ENCODE measurements at regions not wholly inside any gene's neighbourhood (a gene's known extent, or its start where the extent isn't known, plus 50 kb on each side); places are given as distances from the start of the nearest gene placed in this dataset.
"Not testable (repeated sequence)": the region's sequence is repeated elsewhere in the genome, so short reads cannot be mapped to it uniquely, and the experiment has no call there.

DNA sequence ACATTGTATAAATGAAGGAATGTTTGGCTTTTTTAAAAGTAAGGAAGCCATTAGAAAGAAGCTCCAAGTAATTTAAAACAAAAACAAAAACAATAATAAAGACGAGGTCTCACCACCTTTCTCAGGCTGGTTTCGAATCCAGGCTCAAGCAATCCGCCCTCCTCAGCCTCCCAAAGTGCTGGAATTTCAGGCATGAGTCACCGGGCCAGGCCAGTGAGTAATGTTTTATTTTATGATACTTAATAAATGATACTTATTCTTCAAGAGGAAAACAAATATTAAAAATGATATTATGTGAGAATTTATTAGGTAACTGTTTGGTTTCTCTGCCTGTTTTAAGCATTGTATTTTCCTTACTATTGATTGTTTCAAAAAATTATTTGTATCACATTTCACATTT lies 201.4 kb upstream of the BRINP3 start:
- DNase-seq (ENCODE audit: low spot score), result no peak

DNA sequence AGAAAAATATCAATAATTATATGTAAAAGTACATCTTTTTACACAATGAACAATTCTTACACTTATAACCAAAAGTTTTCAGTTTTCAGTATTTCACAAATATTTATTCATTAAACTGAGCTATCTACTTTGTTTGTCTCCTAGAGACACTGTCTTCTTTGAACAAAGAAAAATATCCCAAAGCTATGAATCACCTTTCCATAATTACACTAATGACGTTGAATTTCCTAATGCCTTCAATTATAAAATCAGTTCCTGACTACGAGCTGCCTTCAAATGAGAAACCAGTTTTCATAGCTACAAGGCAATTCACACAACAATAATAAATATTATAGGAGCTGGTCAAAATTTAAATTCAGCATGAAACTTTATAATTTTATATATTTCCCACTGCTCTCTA lies 201.8 kb upstream of the BRINP3 start:
- no peak for DNase-seq (ENCODE audit: low spot score)

DNA sequence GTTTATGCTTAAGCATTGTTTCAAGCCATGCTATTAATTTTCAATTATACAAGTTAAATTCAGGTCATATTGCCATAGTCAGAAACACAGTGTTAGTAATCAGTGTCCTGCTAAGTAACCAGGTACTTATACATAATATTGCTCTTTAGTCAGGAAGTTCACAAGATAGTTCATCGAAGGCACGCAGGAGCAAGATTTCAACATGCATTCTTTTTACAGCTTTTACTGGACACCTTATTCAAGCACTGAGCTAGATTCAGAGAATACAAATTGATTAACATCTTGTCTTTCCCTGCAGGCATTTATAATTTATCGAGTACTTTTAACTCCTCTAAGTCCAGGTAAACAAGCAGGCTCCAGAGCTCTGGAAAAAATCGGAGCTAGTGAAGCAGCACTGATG lies 202.3 kb upstream of the BRINP3 start:
- no peak for DNase-seq (ENCODE audit: low spot score)

DNA sequence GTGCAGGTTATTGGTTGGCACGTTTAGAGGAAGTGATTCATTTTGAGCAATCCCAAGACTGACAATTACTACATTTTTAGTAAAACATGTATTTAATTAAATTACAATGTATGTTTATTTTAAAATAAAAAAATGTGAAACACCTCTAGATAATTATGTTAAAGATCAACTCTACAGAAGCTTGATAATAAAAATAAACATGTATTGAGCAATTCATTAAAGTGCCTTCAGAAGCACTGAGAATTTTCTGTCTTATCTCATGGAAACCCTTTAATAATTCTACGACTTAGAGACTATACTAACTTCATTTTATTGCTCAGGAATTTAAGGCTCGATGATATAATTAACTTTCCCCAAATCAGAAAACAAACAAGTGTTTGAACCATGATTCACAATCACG lies 208.0 kb upstream of the BRINP3 start:
- DNase-seq (ENCODE audit: low spot score), result no peak

DNA sequence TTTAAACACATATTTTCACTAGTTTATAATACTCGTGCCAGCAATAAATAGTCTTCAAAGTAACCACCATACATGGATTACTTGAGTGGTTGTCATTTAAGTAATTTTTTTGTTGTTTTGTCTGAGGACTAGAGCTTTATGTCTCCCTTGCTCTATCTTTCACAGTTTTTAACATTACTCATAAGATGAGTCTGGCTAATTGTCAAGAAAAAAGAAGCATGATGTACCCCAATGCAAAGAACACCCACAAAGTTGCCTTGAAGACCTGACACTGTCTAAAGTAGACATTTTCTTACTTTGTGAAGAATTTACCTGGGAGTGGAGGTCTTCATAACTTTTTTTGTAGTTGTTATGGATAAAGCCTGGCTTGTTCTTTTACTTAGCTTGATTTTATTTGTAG lies 210.4 kb upstream of the BRINP3 start:
- no peak for DNase-seq (ENCODE audit: low spot score)

DNA sequence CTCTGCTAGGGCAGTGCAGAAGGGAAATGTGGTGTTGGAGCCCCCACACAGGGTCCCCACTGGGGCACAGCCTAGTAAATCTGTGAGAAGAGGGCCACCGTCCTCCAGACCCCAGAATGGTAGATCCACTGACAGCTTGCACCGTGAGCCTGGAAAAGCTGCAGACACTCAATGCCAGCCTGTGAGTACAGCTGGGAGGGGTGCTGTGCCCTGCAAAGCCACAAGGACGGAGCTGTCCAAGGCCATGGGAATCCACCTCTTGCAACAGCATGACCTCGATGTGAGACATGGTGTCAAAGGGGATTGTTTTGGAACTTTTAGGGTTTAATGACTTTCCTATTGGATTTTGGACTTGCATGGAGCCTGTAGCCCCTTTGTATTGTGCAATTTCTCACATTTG lies 220.8 kb upstream of the BRINP3 start:
- DNase-seq (ENCODE audit: low spot score), result not testable (repeated sequence)

DNA sequence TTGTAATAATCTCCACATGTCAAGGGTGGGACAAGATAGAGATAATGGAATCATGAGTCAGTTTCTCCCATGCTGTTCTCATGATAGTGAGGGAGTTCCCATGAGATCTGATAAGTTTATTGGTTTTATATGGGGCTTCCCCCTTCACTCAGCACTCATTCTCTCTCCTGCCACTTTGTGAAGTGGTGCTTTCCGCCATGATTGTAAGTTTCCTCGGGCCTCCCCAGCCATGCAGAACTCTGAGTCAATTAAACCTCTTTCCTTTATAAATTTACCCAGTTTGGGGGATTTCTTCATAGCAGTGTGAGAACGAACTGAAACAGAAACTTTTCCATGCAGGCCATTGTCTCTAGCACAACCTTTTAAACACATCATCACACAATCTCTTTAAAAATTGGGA lies 221.5 kb upstream of the BRINP3 start:
- DNase-seq (ENCODE audit: low spot score), result no peak

DNA sequence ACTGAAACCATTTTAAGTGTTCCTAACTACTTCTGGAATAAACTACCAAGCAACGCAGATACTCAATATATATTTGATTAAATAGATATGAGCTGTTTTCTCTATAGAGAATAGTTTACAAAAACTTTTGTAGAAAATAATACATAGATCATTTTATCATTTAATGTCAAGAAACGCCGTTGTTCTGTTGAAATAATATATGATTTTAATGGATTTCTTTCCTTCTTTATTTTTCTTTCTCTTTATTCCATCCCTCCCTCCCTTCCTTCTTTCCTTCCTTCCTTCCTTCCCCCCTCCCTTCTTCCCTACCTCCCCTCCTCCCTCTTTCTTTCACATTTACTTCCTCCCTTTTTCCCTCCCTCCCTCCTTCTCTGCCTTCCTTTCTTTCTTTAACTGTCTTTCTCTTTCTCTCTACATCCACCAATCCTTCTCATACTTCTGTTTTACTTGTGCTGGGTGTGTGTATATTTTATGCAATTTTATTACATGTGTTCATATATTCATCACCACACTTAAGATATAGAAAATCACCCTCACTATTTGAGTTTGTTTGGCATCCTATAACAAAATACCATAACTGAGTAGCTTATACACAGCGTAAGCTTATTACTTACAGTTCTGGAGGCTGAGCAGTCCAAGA lies 230.9 kb upstream of the BRINP3 start:
- no peak for DNase-seq (ENCODE audit: low spot score)

DNA sequence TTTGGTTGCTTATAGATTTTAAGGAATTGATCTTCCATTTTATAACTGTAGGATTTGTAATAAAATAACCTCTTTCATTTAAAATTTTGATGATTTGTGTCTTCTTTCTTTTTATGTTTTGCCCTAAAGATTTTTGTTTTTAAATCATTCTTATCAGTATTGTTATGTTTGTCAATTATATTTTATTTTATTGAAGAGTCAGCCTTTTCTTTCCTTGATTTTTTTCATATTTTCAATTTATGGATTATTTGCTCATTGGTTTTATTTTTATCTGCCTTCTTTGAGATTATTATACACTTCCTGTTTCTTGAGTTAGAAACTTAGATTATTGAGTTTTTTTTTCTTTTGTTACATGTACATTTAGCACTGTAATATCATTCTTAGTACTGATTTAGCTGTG lies 233.4 kb upstream of the BRINP3 start:
- no peak for DNase-seq (ENCODE audit: low spot score)

DNA sequence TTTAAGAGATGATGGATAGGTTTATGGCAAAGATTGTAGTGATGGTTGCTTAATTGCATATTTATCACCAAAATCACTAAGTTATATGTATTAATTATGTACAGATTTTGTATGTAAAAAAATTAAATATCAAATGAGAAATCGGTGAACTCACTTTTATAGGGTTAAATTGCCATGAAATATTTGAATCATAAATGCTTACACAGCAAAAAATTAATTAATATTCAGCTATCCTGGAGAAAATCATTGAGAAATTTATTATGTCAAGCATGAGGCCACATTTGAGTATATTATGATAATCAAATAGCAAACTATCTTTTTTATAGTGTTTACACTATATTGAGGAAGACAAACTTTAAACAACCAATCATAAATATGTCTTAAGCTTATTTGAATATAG lies 239.4 kb upstream of the BRINP3 start:
- no peak for DNase-seq (ENCODE audit: low spot score)

DNA sequence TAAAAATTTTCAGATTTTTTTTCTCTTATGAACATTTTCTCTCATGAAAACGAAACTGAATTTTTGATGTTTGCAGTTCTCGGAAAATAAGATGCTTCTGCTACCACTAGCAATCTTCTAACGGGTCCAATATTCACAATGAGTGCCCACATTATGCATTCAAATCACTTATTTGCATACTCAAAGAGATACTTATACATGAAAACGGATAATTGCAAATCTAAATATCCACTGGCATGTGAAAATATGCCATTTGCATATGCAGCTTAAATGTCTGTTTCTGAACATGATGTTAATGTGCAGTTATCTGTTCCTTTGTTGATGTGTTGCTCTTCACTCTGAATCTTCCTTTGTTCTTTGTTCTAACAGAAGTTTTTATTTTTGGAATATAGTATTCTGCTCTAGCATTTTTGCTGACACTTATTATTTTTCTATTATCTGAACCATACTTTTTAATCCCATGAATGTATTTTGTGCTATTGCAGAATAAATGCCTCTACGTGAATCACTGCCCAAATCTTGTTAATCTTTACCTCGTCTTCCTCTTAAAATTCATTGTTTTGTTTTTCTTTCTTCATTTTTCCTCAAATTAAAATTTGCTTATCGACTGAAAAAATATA lies 259.4 kb upstream of the BRINP3 start:
- no peak for DNase-seq (ENCODE audit: low spot score)

DNA sequence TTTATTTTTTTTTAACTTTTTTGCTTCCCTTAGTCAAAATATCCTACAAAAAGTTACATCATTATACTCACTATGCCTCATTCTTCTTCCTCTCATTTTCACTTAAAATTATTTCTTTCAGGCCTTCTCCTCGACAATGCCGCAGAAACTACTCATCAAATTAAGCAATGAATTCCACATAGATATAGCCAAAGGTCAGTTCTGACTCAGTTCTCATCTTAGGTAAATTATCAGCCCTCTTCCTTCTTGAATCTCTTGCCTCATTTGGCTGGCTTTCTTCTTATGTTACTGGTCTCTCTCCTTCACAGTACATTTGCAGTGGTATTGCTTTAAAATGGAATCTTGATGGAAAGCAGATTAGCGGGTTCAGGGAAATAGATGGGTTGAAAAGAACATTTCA lies 260.7 kb upstream of the BRINP3 start:
- DNase-seq (ENCODE audit: low spot score), result peak; percentile 3

DNA sequence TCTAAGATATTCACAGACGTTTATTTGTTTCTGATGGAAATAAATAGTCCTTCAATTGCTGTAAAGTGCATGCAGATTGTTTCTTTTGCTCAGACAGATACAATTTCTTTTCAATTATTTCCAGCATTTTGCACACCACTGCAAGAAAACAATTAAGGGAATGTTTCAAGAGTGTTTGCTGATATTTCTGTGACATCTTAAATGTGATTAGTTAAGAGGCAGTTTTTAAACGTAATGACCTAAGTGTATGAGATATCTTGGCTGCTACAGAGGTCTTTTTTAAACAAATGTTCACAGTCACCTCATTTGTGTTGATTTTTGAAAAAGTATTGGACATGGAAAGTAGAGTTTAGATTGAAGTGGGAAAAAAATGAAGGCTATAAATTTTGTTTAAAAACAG lies 262.3 kb upstream of the BRINP3 start:
- no peak for DNase-seq (ENCODE audit: low spot score)

DNA sequence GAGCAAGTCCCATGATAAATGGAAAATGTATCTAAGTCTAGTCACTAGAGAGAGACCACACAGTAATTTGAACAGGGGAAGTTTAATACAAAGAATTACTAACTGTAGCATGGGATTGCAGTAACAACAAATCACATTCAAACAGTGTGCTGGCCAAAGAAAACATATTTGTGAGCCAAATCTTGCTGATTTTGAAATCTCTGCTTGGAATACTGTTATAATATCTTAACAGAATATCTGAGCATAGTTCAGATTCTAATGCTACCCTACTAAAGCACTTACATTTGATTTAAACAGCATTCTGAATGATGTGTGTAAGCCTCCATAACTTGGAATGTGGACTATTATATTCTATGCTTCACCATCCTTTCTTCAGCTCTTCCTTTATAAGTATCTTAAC lies 270.0 kb upstream of the BRINP3 start:
- no peak for DNase-seq (ENCODE audit: low spot score)

DNA sequence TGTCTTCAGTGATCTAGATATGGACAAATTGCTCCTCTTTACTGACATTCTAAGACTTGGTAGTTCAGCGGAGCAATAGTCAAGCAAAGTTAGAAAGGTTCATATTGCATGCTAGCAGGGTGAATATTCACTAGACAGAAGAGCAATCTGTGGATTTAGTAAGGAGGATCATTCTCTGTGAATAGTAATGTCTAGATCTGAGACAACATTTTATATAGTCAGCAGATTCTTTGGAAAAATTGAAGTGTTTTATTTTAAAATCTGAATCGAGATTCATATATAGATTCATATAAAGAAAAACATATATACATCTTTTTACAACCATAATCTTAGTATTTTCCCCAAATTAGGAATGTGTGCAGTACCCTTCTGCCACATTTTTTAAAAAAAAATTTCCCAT lies 274.5 kb upstream of the BRINP3 start:
- no peak for DNase-seq (ENCODE audit: low spot score)

DNA sequence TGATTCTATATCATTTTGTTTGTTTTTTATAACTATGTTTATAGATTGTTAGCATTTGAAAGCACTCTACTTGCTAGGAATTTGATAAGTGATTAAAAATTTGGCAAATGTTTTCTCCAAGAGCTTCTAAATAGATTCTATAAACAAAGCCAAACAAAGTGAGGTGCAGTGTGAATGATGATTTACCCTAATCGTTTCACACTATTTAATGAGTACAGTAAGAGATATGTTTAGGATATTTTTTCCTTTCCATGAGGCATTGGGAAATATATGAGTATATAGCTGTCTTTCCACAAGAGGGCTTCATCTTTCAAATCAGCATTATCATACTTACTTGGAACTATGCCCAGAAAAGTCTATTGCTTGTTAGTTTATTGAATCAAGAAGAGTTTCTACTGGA lies 277.0 kb upstream of the BRINP3 start:
- DNase-seq (ENCODE audit: low spot score), result peak; percentile 75

DNA sequence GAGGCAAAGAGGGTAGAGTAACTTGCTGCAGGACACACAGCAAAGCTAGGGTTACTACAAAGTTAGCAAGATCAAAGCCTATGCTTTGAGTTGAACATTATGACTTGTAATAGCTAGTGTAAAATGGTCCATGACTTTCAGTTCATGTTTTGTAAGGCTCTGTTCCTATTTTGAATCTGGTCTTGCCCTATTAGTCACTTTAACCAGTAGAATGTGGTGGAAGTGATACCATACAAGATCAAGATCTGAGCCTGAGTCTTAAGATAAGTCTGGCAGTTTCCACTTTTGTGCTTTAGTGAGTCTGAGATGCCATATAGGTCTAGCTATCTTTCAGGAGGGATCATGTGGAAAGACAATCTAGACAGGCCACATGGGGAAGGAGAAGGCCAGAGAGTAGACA lies 282.1 kb upstream of the BRINP3 start:
- no peak for DNase-seq (ENCODE audit: low spot score)

DNA sequence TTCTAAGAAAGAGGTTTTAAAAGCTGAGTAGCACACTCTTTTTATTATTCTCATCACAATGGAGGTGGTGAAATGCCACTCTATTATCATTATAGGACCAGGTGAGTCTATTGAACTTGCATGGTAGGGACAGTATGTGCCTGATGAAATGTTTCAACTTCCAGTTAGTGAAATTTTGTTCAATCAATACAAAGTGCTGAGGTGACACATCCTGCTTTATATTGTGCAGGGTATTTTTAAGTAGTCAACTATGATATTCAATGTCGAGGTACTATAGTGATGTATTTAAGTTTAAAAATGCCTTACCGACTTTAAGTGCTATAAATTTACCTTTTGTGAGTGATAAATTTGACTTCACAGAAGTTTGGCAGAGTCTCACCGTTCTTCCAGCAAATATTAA lies 284.7 kb upstream of the BRINP3 start:
- DNase-seq (ENCODE audit: low spot score), result no peak

DNA sequence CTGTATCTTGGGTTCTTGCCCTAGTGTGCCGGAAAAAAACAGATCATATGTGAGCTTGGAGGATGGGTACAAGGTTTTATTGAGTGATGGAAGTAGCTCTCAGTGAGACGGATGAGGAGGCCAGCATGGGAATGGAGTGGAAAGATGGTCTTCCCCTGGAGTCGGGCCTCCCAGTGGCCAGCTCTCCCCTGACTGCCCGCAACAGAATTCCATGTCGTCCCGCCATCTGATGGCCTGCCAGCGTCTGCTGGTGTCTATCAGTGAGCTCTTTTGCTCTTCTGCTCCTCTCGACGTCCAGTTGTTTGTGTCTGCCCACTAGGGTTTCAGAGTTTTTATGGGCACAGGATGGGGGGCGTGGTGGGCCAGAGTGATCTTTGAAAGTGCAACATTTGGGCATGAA lies 315.2 kb upstream of the BRINP3 start:
- DNase-seq (ENCODE audit: low spot score), result no peak

DNA sequence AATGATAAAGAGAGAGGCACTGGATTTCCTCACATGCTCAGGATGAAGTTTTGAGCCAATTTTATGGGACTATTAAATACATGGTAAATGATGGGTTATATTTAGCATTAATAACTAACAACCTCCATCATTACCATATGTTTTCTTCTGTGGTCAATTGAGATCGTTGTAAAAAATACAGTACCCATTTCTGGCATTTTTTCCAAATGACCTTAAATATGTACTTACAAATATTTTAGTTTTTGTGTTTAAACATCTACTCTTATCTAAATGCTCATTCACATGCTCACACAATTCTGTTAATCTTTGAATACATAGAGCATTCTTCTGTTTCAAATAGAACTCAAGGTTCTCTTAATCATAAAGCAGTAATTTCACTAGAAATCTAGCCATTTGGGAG lies 330.0 kb upstream of the BRINP3 start:
- no peak for DNase-seq (ENCODE audit: low spot score)

DNA sequence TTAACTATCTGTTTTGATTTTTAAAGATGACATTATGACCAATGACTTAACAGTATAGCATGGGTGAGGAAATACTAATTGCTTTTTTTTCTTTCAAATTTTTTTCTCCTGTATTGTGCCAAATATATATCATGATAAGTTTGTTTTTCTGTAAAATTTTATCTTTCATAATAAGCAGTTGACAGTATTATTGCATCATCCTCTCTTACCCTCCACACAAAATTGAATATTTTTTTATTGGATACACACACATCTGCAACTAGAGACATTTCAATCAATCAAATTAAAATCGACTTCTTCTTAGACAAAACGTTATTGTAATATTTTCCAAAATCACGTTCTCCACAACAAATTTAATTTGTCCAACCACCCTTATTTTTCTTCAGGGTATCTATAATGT lies 330.4 kb upstream of the BRINP3 start:
- no peak for DNase-seq (ENCODE audit: low spot score)

DNA sequence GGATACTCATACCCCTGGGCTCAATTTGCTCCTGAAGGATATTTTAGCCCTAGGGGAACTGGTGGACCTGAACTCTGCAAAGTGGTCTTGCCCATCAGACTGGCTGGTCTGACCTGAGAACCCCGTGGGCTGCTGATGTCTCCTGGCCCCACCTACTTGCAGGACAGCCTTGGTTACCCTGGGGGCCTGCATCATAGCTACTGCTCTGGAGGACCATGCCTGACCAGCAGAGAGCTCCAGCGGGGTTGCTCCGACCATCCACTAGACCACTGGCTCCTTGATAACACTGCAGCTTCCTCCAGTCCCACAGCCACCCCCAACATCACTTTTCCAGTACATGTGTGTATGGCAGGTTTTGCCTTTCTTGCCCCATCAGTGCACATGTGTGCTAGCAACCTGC lies 331.6 kb upstream of the BRINP3 start:
- no peak for DNase-seq (ENCODE audit: low spot score)

DNA sequence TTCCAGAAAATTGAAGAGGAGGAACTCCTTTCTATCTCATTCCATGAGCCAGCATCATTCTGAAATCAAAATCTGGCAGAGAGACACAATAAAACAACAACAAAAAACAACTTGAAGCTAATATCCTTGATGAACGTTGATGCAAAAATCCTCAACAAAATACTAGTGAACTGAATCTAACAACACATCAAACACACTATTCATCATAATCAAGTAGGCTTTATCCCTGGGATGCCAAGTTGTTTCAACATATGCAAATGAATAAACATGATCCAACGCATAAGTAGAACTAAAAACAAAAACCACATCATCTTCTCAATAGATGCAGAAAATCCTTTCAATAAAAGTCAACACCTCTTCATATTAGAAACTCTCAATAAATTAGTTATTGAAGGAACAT lies 335.3 kb upstream of the BRINP3 start:
- no peak for DNase-seq (ENCODE audit: low spot score)

DNA sequence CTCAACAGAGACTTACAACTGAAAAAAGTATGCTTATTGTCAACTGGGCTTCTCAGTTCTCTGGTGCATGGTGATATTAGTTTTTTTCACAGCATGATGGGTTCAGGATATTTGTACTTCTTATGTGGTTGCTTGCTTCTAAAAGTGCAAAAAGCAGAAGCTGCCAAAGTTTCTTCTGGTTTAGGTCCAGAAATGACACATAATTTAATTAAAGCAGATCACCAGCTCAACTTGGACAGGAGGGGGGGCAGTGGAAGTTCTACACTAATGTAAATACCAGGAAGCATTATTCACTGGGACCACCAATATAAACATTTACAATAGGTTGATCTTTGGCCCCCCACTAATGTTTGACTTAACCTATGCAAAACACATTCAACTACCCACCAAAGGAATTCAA lies 354.8 kb upstream of the BRINP3 start:
- no peak for DNase-seq (ENCODE audit: low spot score)

DNA sequence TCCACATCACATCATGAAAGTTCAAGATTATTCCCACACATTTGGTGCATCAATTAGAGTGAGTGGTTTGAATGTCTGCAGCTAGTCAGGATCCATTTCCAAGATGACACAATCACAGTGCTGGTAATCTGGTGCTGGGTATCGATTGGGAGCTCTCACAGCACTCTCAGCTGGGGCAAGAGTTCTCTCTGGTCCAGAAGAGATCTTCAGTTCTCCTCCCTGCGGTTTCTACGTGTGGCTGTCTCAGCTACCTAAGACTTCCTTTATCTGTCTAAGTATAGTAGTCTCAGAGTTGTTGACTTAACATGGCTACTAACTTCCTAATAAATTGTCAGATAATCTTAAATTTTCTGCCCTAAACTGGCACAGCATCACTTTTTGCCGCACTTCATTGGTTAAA lies 358.0 kb upstream of the BRINP3 start:
- no peak for DNase-seq (ENCODE audit: low spot score)
